ENCODE measurements at regions not wholly inside any gene's neighbourhood (a gene's known extent, or its start where the extent isn't known, plus 50 kb on each side); places are given as distances from the start of the nearest gene placed in this dataset.

DNA sequence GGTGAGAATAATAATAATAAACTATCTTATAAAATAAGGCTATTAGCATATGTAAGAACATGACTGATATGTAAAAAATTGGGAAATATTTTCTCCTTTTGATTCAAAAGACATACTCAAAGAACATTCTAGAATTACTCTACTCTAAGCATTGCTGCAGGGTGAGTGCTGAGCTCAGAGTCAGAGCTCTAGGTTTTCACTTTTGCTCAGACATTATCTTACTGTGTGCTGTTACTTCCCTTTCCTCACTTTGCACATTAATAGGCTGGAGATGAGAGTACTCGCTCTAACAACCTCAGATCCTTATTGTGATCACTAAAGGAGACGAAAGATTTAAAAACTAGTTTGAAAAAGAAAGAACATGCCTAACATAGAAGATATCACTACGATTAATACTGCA lies 99.4 kb upstream of the C9orf72 start:
- TF ChIP-seq, protein P1, sequence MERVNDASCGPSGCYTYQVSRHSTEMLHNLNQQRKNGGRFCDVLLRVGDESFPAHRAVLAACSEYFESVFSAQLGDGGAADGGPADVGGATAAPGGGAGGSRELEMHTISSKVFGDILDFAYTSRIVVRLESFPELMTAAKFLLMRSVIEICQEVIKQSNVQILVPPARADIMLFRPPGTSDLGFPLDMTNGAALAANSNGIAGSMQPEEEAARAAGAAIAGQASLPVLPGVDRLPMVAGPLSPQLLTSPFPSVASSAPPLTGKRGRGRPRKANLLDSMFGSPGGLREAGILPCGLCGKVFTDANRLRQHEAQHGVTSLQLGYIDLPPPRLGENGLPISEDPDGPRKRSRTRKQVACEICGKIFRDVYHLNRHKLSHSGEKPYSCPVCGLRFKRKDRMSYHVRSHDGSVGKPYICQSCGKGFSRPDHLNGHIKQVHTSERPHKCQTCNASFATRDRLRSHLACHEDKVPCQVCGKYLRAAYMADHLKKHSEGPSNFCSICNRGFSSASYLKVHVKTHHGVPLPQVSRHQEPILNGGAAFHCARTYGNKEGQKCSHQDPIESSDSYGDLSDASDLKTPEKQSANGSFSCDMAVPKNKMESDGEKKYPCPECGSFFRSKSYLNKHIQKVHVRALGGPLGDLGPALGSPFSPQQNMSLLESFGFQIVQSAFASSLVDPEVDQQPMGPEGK (tag by site-specific recombination; IDR thresholded peaks at IDR 0.05) = no peak
- no peak for TF ChIP-seq PRDM1 (tag by site-specific recombination; IDR thresholded peaks at IDR 0.05)
- TF ChIP-seq, protein P2, sequence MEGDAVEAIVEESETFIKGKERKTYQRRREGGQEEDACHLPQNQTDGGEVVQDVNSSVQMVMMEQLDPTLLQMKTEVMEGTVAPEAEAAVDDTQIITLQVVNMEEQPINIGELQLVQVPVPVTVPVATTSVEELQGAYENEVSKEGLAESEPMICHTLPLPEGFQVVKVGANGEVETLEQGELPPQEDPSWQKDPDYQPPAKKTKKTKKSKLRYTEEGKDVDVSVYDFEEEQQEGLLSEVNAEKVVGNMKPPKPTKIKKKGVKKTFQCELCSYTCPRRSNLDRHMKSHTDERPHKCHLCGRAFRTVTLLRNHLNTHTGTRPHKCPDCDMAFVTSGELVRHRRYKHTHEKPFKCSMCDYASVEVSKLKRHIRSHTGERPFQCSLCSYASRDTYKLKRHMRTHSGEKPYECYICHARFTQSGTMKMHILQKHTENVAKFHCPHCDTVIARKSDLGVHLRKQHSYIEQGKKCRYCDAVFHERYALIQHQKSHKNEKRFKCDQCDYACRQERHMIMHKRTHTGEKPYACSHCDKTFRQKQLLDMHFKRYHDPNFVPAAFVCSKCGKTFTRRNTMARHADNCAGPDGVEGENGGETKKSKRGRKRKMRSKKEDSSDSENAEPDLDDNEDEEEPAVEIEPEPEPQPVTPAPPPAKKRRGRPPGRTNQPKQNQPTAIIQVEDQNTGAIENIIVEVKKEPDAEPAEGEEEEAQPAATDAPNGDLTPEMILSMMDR (tag by site-specific recombination; IDR thresholded peaks at IDR 0.05) = no peak
- TF ChIP-seq ZNF530 (tag by site-specific recombination; IDR thresholded peaks at IDR 0.05; ENCODE audit: low read depth) = no peak
- TF ChIP-seq, protein P3, sequence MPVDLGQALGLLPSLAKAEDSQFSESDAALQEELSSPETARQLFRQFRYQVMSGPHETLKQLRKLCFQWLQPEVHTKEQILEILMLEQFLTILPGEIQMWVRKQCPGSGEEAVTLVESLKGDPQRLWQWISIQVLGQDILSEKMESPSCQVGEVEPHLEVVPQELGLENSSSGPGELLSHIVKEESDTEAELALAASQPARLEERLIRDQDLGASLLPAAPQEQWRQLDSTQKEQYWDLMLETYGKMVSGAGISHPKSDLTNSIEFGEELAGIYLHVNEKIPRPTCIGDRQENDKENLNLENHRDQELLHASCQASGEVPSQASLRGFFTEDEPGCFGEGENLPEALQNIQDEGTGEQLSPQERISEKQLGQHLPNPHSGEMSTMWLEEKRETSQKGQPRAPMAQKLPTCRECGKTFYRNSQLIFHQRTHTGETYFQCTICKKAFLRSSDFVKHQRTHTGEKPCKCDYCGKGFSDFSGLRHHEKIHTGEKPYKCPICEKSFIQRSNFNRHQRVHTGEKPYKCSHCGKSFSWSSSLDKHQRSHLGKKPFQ (tag by site-specific recombination; IDR thresholded peaks at IDR 0.05) = no peak
- TF ChIP-seq ZNF707 (tag by site-specific recombination; IDR thresholded peaks at IDR 0.05) = no peak

Measured in HEK293 (cell line).